ENCODE measurements at regions not wholly inside any gene's neighbourhood (a gene's known extent, or its start where the extent isn't known, plus 50 kb on each side); places are given as distances from the start of the nearest gene placed in this dataset.

DNA sequence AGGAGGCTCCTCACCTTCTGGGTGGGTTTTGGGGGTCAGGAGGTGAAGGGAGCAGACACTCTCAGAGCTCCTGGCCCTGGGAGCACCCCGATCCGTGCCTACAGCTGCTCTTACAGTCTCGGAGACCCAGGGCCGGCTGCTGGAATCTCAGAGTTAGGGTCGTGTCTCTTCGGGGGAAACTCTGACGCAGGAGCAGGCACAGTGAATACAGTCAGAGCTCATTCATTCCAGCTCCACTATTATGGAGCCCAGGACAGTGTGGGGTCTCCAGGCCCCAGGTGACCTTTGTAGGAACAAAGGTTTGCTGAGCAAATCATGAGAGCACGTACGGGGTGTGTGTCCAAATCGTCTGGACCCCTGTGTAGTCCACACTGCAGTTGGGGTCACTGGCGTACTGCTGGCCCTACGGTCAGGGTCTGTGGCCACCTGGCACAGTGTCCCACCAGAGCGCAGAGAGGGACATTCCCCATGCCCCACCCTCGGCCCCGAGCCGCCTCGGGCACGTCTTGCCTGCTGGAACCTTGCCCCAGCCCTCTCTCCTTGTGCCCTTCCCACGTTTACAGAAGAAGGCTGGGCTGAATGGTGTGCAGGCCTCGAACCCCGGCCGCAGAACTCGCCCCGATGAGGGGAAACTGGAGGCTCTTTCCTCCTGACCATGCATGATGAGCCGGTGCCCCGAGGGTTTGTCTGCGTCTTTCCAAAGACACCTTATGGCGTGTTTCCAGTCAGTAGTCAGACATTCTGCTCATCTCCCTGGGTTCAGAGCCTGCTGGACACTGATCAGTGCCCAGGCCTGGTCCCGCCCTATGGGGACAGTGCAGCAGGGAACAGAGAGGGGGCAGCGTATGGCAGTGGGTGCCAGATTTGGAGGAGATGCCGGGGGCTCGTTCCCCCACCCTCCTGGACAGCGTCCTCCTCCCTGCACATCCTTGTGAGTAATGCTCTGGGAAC lies 1166.6 kb downstream of the BRD1 start:
- H3K9ac ChIP-seq (ENCODE audit: low read depth, low read length, poor library complexity) = peak overlapping the region; percentile 44
- no peak overlapping the region for H2BK120ac ChIP-seq (ENCODE audit: low read depth, low read length)
- no CpG with 5 or more reads among the region's 33 CpGs for WGBS, 2 donors (ENCODE audit: extremely low coverage in 2 of 2, insufficient read length in 2 of 2, insufficient replicate concordance in 1 of 2)
- peak overlapping the region; percentile 70 for H2AK5ac ChIP-seq (ENCODE audit: low read depth, low read length)
- no peak overlapping the region for H3K4ac ChIP-seq (ENCODE audit: low read length)
- H3K23ac ChIP-seq (ENCODE audit: low read depth, low read length, poor library complexity) = peak overlapping the region; percentile 73
- no peak overlapping the region for H3K27ac ChIP-seq (replicated peaks; ENCODE audit: low read length)
- H3K36me3 ChIP-seq (replicated peaks in 1 of 2; ENCODE audit: control insufficient read depth in 2 of 2, insufficient read depth in 2 of 2, low read length in 2 of 2) = peaks cover 0 to 1% of the 10 kb centered on the region in 2 donors
- peaks cover 0 to 5% of the 10 kb centered on the region in 2 donors for H3K4me1 ChIP-seq (ENCODE audit: control insufficient read depth in 2 of 2, insufficient read depth in 1 of 2, low read depth in 1 of 2, low read length in 2 of 2)
- H3K79me1 ChIP-seq (ENCODE audit: low read depth, low read length) = peaks cover 9% of the 10 kb centered on the region
- H3K4me2 ChIP-seq (ENCODE audit: insufficient read depth, low read length, poor library complexity, severe bottlenecking) = no peak overlapping the region
- H3K14ac ChIP-seq (ENCODE audit: low read length) = no peak overlapping the region
- peak overlapping the region; percentile 82 for H4K8ac ChIP-seq (ENCODE audit: low read depth, low read length)
- peaks cover 6 to 8% of the 10 kb centered on the region in 2 donors for H3K9me3 ChIP-seq (replicated peaks in 1 of 2; ENCODE audit: control insufficient read depth in 2 of 2, insufficient read depth in 1 of 2, low read depth in 1 of 2, low read length in 2 of 2)
- H2BK5ac ChIP-seq (ENCODE audit: low read length) = no peak overlapping the region
- H4K91ac ChIP-seq (ENCODE audit: low read depth, low read length, poor library complexity) = no peak overlapping the region
- DNase-seq (ENCODE audit: low spot score) = no peak
- H2BK12ac ChIP-seq (ENCODE audit: low read length) = no peak overlapping the region
- no peak overlapping the region for H2AFZ ChIP-seq (ENCODE audit: low read length)
- peak overlapping the region; percentile 48 for H3K18ac ChIP-seq (ENCODE audit: low read length)
- H3K27me3 ChIP-seq (ENCODE audit: control insufficient read depth in 3 of 3, insufficient read depth in 3 of 3, low read depth in 1 of 3, low read length in 3 of 3) = no peaks in the 10 kb centered on the region
- H3K4me3 ChIP-seq (ENCODE audit: low read length in 2 of 2) = no peak overlapping the region
- H2BK15ac ChIP-seq (ENCODE audit: low read length) = no peak overlapping the region

DNA sequence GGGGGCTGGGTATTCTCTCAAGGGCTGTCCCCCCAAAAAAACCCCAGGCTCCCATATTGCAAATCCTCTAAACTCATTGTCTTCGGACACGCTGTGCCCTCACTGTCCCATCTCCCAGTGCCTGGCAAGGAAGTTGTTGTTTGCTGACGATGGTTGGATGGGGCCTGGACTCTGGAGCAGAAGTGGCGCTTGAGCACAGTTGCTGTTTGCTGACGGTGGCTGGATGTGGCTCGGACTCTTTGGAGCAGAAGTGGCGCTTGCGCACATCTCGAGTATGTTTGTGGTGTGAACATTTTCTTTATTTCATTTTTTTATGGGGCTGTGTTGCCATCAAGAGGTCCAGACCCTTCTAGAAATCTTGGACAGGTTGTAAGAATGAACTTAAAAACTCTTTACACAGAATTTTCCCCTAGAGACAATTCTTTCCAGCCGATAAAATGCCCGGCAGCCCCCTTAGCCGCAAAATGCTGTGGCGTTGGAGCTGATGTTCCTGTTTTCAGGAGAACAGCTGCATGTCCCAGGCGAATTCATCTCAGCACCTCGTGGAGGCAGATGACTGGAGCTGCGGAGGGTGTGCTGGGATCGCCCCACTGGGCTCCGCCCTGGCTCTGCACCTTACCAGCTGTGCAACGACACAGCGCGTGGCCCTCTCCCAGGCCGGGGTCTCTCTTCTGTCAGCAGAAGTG lies 1167.4 kb downstream of the BRD1 start:
- no peak for DNase-seq (ENCODE audit: low spot score)
- Histone ChIP-seq H3K18ac (ENCODE audit: low read length) (peak overlapping the region; percentile 48), H3K79me1 (ENCODE audit: low read depth, low read length) (peaks cover 12% of the 10 kb centered on the region), H3K9me3 (replicated peaks in 1 of 2; ENCODE audit: control insufficient read depth in 2 of 2, insufficient read depth in 1 of 2, low read depth in 1 of 2, low read length in 2 of 2) (peaks cover 8 to 9% of the 10 kb centered on the region in 2 donors), H3K14ac (ENCODE audit: low read length) (no peak overlapping the region), H3K4me2 (ENCODE audit: insufficient read depth, low read length, poor library complexity, severe bottlenecking) (no peak overlapping the region), H2AFZ (ENCODE audit: low read length) (no peak overlapping the region), H3K4ac (ENCODE audit: low read length) (no peak overlapping the region), H3K23ac (ENCODE audit: low read depth, low read length, poor library complexity) (no peak overlapping the region), H2BK12ac (ENCODE audit: low read length) (no peak overlapping the region), H4K91ac (ENCODE audit: low read depth, low read length, poor library complexity) (no peak overlapping the region), H3K27ac (replicated peaks; ENCODE audit: low read length) (no peak overlapping the region), H3K9ac (ENCODE audit: low read depth, low read length, poor library complexity) (no peak overlapping the region), H3K4me1 (ENCODE audit: control insufficient read depth in 2 of 2, insufficient read depth in 1 of 2, low read depth in 1 of 2, low read length in 2 of 2) (peaks cover 0 to 5% of the 10 kb centered on the region in 2 donors), H2BK120ac (ENCODE audit: low read depth, low read length) (no peak overlapping the region), H3K27me3 (ENCODE audit: control insufficient read depth in 3 of 3, insufficient read depth in 3 of 3, low read depth in 1 of 3, low read length in 3 of 3) (no peaks in the 10 kb centered on the region), H2BK5ac (ENCODE audit: low read length) (no peak overlapping the region), H2BK15ac (ENCODE audit: low read length) (no peak overlapping the region), H3K36me3 (replicated peaks in 1 of 2; ENCODE audit: control insufficient read depth in 2 of 2, insufficient read depth in 2 of 2, low read length in 2 of 2) (peaks cover 0 to 1% of the 10 kb centered on the region in 2 donors), H2AK5ac (ENCODE audit: low read depth, low read length) (no peak overlapping the region), H3K4me3 (ENCODE audit: low read length in 2 of 2) (no peak overlapping the region), H4K8ac (ENCODE audit: low read depth, low read length) (no peak overlapping the region)
- WGBS, 2 donors (ENCODE audit: extremely low coverage in 2 of 2, insufficient read length in 2 of 2, insufficient replicate concordance in 1 of 2) = no CpG with 5 or more reads among the region's 22 CpGs

DNA sequence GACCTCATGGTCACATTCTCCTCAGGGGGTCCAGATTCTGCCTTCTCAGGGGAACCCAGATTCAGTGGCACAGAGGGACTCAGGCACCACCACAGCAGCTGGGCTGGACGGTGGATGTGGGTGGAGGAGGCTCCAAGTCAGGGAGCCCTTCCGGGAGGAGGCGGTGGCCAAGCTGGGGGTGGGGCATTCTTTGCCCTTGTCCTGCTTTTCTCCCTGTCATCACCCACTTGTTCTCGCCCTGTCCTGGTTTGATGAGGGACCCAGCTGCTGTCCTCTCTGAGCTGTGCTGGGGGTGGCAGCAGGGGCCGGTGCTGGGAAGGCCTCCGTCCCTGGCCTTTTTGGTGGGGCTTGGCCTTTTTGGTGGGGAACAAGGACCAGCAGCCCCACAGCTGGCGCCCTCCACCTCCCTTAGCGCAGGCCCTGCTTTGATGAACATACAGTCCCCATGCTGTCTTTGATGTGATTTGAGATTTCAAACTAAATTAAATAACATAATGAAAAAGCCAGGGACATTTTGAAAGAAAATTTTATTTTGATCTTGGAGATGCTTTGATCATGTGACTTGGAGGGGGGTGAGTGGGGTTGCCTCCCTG lies 1168.2 kb downstream of the BRD1 start:
- WGBS, 2 donors (ENCODE audit: extremely low coverage in 2 of 2, insufficient read length in 2 of 2, insufficient replicate concordance in 1 of 2) = no CpG with 5 or more reads among the region's 8 CpGs

More for the DNA sequence above, 1168.2 kb downstream of the BRD1 start:
- H3K27me3 ChIP-seq (ENCODE audit: control insufficient read depth in 3 of 3, insufficient read depth in 3 of 3, low read depth in 1 of 3, low read length in 3 of 3) = no peaks in the 10 kb centered on the region
- H3K14ac ChIP-seq (ENCODE audit: low read length) = peak overlapping the region; percentile 71
- H2AK5ac ChIP-seq (ENCODE audit: low read depth, low read length) = peak overlapping the region; percentile 56
- H2BK12ac ChIP-seq (ENCODE audit: low read length) = no peak overlapping the region
- no peak overlapping the region for H3K4me2 ChIP-seq (ENCODE audit: insufficient read depth, low read length, poor library complexity, severe bottlenecking)
- peak overlapping the region; percentile 22 for H3K18ac ChIP-seq (ENCODE audit: low read length)
- H3K36me3 ChIP-seq (replicated peaks in 1 of 2; ENCODE audit: control insufficient read depth in 2 of 2, insufficient read depth in 2 of 2, low read length in 2 of 2) = no peaks in the 10 kb centered on the region
- peak overlapping the region in 1 of 2 donors; percentile 37 for H3K4me3 ChIP-seq (ENCODE audit: low read length in 2 of 2)
- no peak overlapping the region for H3K4ac ChIP-seq (ENCODE audit: low read length)
- no peak overlapping the region for H4K91ac ChIP-seq (ENCODE audit: low read depth, low read length, poor library complexity)
- H2BK120ac ChIP-seq (ENCODE audit: low read depth, low read length) = no peak overlapping the region
- no peak overlapping the region for H2BK5ac ChIP-seq (ENCODE audit: low read length)
- H3K9ac ChIP-seq (ENCODE audit: low read depth, low read length, poor library complexity) = no peak overlapping the region
- H3K23ac ChIP-seq (ENCODE audit: low read depth, low read length, poor library complexity) = peak overlapping the region; percentile 73
- H2AFZ ChIP-seq (ENCODE audit: low read length) = no peak overlapping the region
- no peak overlapping the region for H2BK15ac ChIP-seq (ENCODE audit: low read length)
- H3K9me3 ChIP-seq (replicated peaks in 1 of 2; ENCODE audit: control insufficient read depth in 2 of 2, insufficient read depth in 1 of 2, low read depth in 1 of 2, low read length in 2 of 2) = peaks cover 8 to 13% of the 10 kb centered on the region in 2 donors
- H3K4me1 ChIP-seq (ENCODE audit: control insufficient read depth in 2 of 2, insufficient read depth in 1 of 2, low read depth in 1 of 2, low read length in 2 of 2) = peaks cover 0 to 5% of the 10 kb centered on the region in 2 donors
- peaks cover 10% of the 10 kb centered on the region for H3K79me1 ChIP-seq (ENCODE audit: low read depth, low read length)
- no peak overlapping the region for H3K27ac ChIP-seq (replicated peaks; ENCODE audit: low read length)
- no peak for DNase-seq (ENCODE audit: low spot score)
- no peak overlapping the region for H4K8ac ChIP-seq (ENCODE audit: low read depth, low read length)
